Breast epithelium (tissue), 4 donors: ENCODE measurements at regions not wholly inside any gene's neighbourhood (a gene's known extent, or its start where the extent isn't known, plus 50 kb on each side); places are given as distances from the start of the nearest gene placed in this dataset.

Experiments
- DNase-seq, 2 donors: peaks; one replicate each; pipeline ENCODE4 v3.0.0-alpha.2; 2019; ENCODE audit warnings: low spot score in 2 of 2
- H3K27ac ChIP-seq, 2 donors: fragments of 200-600 bp; sonication (generic) in 1 of 2; one replicate each; pipeline ENCODE4 v1.5.1; 2016 to 2019; ENCODE audit warnings: mild to moderate bottlenecking in 1 of 2
- H3K27me3 ChIP-seq, 2 donors: fragments of 200-600 bp; sonication (generic) in 1 of 2; one replicate each; pipeline versions ENCODE4 v1.5.1 to v1.6.0; 2017 to 2019; ENCODE audit warnings: control low read depth in 1 of 2, mild to moderate bottlenecking in 1 of 2
- H3K36me3 ChIP-seq: fragments of 200-600 bp; one replicate; pipeline ENCODE4 v1.5.1; 2019
- H3K4me1 ChIP-seq, 2 donors: fragments of 200-600 bp; sonication (generic); one replicate each; pipeline ENCODE4 v1.5.1; 2016 to 2019; ENCODE audit warnings: control low read depth in 1 of 2
- H3K4me3 ChIP-seq, 3 donors: fragments of 200-600 bp; sonication (generic); 1 replicate in 2 of 3; 2 replicates in 1 of 3; pipeline ENCODE4 v1.5.1; 2016 to 2019; ENCODE audit warnings: mild to moderate bottlenecking in 3 of 3, moderate library complexity in 2 of 3
- H3K9me3 ChIP-seq, 2 donors: fragments of 200-600 bp; sonication (generic) in 1 of 2; one replicate each; pipeline ENCODE4 v1.5.1; 2016 to 2019; ENCODE audit warnings: control low read depth in 1 of 2
- CTCF ChIP-seq, 3 donors: fragments of 450-650 bp; IDR thresholded peaks; one replicate each; pipeline ENCODE4 v1.5.1; 2016 to 2017; ENCODE audit warnings: antibody characterized with exemption in 3 of 3, mild to moderate bottlenecking in 3 of 3, moderate library complexity in 3 of 3
- POLR2A ChIP-seq: fragments of 450-650 bp; IDR thresholded peaks from one replicate; pipeline ENCODE4 v1.6.1; 2016; ENCODE audit warnings: antibody characterized with exemption, mild to moderate bottlenecking, moderate library complexity
- POLR2AphosphoS5 ChIP-seq, 3 donors: sonication (generic); formaldehyde crosslinking; IDR thresholded peaks; one replicate each; pipeline ENCODE4 v1.6.1; 2017; ENCODE audit warnings: antibody characterized with exemption in 3 of 3
- intact Hi-C: fragments of 100-400 bp; cut with DNase I; formaldehyde crosslinking; loops from one replicate; pipeline ENCODE4 v1.15.1; 2023; ENCODE audit warnings: low total_unique reads

- Histone ChIP-seq H3K4me3 (no peak overlapping the region), H3K27ac (no peak overlapping the region), H3K9me3 (no peaks in the 10 kb centered on the region), H3K4me1 (no peaks in the 10 kb centered on the region), H3K36me3 (no peaks in the 10 kb centered on the region), H3K27me3 (no peaks in the 10 kb centered on the region)
- no peak for DNase-seq
- intact Hi-C loops: no loop called here
- TF ChIP-seq POLR2A: no peak
- TF ChIP-seq POLR2AphosphoS5 (IDR thresholded peaks at IDR 0.05): no peak
- TF ChIP-seq CTCF (IDR thresholded peaks at IDR 0.05): no peak
Observed at GRCh38 chr20:52817511-52817910, 154.6 kb upstream of the TSHZ2 start.

GRCh38 chr20:52814371-52814770 lies 157.8 kb upstream of the TSHZ2 start:
- intact Hi-C loops: no loop called here
- Histone ChIP-seq H3K36me3 (no peaks in the 10 kb centered on the region), H3K4me3 (no peak overlapping the region), H3K4me1 (no peaks in the 10 kb centered on the region), H3K27me3 (no peaks in the 10 kb centered on the region), H3K27ac (no peak overlapping the region), H3K9me3 (no peaks in the 10 kb centered on the region)
- no peak for DNase-seq
- no peak for TF ChIP-seq CTCF (IDR thresholded peaks at IDR 0.05)
- no peak for TF ChIP-seq POLR2AphosphoS5 (IDR thresholded peaks at IDR 0.05)
- no peak for TF ChIP-seq POLR2A

GRCh38 chr20:52812231-52812847 lies 159.8 kb upstream of the TSHZ2 start:
- intact Hi-C loops: no loop called here
- H3K36me3 ChIP-seq: no peaks in the 10 kb centered on the region
- no peak overlapping the region for H3K27ac ChIP-seq
- no peaks in the 10 kb centered on the region for H3K27me3 ChIP-seq
- no peaks in the 10 kb centered on the region for H3K9me3 ChIP-seq
- DNase-seq: no peak
- no peak overlapping the region for H3K4me3 ChIP-seq
- TF ChIP-seq POLR2A (no peak), POLR2AphosphoS5 (IDR thresholded peaks at IDR 0.05) (no peak), CTCF (IDR thresholded peaks at IDR 0.05) (no peak)
- no peaks in the 10 kb centered on the region for H3K4me1 ChIP-seq

- Histone ChIP-seq H3K27ac (no peak overlapping the region), H3K27me3 (no peaks in the 10 kb centered on the region), H3K4me3 (no peak overlapping the region), H3K9me3 (no peaks in the 10 kb centered on the region), H3K36me3 (no peaks in the 10 kb centered on the region), H3K4me1 (no peaks in the 10 kb centered on the region)
- no peak for DNase-seq
- intact Hi-C loops: no loop called here
- TF ChIP-seq POLR2A (no peak), POLR2AphosphoS5 (IDR thresholded peaks at IDR 0.05) (no peak), CTCF (IDR thresholded peaks at IDR 0.05) (no peak)
Observed at GRCh38 chr20:52809003-52809402, 163.2 kb upstream of the TSHZ2 start.

GRCh38 chr20:52806918-52807317 lies 165.2 kb upstream of the TSHZ2 start:
- intact Hi-C loops: no loop called here
- H3K27me3 ChIP-seq: no peaks in the 10 kb centered on the region
- no peaks in the 10 kb centered on the region for H3K4me1 ChIP-seq
- no peaks in the 10 kb centered on the region for H3K9me3 ChIP-seq
- no peaks in the 10 kb centered on the region for H3K36me3 ChIP-seq
- H3K4me3 ChIP-seq: no peak overlapping the region
- no peak for DNase-seq
- no peak for TF ChIP-seq POLR2AphosphoS5 (IDR thresholded peaks at IDR 0.05)
- no peak for TF ChIP-seq CTCF (IDR thresholded peaks at IDR 0.05)
- no peak for TF ChIP-seq POLR2A
- no peak overlapping the region for H3K27ac ChIP-seq
